GM23338 (cell line): ENCODE measurements at regions not wholly inside any gene's neighbourhood (a gene's known extent, or its start where the extent isn't known, plus 50 kb on each side); places are given as distances from the start of the nearest gene placed in this dataset.

ENCODE experiments used
- EZH2phosphoT487 ChIP-seq: fragments of 200-600 bp; sonication (generic); IDR thresholded peaks from one replicate; pipeline ENCODE4 v1.8.1; 2018; ENCODE audit warnings: antibody characterized with exemption; ENCODE audit not compliant: unreplicated experiment
- JUNB ChIP-seq: IDR thresholded peaks from one replicate; pipeline ENCODE4 v1.6.1; 2016; ENCODE audit warnings: antibody characterized with exemption; ENCODE audit not compliant: unreplicated experiment
- NANOG ChIP-seq: IDR thresholded peaks from 2 replicates; pipeline ENCODE4 v1.6.1; 2016; ENCODE audit warnings: antibody characterized with exemption, borderline replicate concordance
- POLR2AphosphoS5 ChIP-seq: IDR thresholded peaks from 2 replicates; pipeline ENCODE4 v1.6.1; 2016; ENCODE audit warnings: antibody characterized with exemption, low read depth
- STAT1 ChIP-seq: IDR thresholded peaks from one replicate; pipeline ENCODE4 v1.6.1; 2016; ENCODE audit warnings: antibody characterized with exemption; ENCODE audit not compliant: unreplicated experiment
- ZNF331 ChIP-seq: fragments of 250-450 bp; sonication (Bioruptor Pico); IDR thresholded peaks from 2 replicates; pipeline ENCODE4 v1.5.0; 2020; ENCODE audit warnings: low read depth, mild to moderate bottlenecking, moderate library complexity
- TF ChIP-seq, protein P1 (sequence below): IDR thresholded peaks from one replicate; pipeline ENCODE4 v1.6.1; 2018; ENCODE audit warnings: antibody characterized with exemption; ENCODE audit not compliant: unreplicated experiment
- TF ChIP-seq, protein P2 (sequence below): fragments of 250-450 bp; sonication (Bioruptor Pico); IDR thresholded peaks from 2 replicates; pipeline ENCODE4 v1.5.0; 2020; ENCODE audit warnings: mild to moderate bottlenecking, moderate library complexity

DNA sequence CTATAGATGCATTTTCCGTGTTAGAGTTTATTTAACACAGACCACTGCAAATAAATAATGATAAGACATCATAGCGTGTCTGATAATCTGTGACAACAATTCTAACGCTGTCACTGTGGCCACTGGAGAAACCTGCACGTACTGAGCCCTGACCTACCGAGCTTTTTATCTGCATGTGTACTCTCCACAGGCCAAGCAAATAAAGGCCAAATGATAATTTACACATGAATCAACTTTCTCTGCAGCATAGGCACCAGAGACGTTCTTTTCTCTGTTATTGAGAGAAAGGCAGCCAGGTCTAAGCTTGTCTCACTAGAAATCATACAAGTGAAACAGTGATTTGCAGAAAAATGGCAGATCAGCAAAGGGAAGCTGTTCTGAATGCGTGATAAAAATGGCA, 75.8 kb downstream of the POU5F2 start (continued):
- TF ChIP-seq, protein P1, sequence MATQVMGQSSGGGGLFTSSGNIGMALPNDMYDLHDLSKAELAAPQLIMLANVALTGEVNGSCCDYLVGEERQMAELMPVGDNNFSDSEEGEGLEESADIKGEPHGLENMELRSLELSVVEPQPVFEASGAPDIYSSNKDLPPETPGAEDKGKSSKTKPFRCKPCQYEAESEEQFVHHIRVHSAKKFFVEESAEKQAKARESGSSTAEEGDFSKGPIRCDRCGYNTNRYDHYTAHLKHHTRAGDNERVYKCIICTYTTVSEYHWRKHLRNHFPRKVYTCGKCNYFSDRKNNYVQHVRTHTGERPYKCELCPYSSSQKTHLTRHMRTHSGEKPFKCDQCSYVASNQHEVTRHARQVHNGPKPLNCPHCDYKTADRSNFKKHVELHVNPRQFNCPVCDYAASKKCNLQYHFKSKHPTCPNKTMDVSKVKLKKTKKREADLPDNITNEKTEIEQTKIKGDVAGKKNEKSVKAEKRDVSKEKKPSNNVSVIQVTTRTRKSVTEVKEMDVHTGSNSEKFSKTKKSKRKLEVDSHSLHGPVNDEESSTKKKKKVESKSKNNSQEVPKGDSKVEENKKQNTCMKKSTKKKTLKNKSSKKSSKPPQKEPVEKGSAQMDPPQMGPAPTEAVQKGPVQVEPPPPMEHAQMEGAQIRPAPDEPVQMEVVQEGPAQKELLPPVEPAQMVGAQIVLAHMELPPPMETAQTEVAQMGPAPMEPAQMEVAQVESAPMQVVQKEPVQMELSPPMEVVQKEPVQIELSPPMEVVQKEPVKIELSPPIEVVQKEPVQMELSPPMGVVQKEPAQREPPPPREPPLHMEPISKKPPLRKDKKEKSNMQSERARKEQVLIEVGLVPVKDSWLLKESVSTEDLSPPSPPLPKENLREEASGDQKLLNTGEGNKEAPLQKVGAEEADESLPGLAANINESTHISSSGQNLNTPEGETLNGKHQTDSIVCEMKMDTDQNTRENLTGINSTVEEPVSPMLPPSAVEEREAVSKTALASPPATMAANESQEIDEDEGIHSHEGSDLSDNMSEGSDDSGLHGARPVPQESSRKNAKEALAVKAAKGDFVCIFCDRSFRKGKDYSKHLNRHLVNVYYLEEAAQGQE = no peak
- TF ChIP-seq ZNF331 (CRISPR knock-in tag) (no peak), NANOG (no peak), STAT1 (no peak), JUNB (no peak), EZH2phosphoT487 (no peak), POLR2AphosphoS5 (no peak)
- TF ChIP-seq, protein P2, sequence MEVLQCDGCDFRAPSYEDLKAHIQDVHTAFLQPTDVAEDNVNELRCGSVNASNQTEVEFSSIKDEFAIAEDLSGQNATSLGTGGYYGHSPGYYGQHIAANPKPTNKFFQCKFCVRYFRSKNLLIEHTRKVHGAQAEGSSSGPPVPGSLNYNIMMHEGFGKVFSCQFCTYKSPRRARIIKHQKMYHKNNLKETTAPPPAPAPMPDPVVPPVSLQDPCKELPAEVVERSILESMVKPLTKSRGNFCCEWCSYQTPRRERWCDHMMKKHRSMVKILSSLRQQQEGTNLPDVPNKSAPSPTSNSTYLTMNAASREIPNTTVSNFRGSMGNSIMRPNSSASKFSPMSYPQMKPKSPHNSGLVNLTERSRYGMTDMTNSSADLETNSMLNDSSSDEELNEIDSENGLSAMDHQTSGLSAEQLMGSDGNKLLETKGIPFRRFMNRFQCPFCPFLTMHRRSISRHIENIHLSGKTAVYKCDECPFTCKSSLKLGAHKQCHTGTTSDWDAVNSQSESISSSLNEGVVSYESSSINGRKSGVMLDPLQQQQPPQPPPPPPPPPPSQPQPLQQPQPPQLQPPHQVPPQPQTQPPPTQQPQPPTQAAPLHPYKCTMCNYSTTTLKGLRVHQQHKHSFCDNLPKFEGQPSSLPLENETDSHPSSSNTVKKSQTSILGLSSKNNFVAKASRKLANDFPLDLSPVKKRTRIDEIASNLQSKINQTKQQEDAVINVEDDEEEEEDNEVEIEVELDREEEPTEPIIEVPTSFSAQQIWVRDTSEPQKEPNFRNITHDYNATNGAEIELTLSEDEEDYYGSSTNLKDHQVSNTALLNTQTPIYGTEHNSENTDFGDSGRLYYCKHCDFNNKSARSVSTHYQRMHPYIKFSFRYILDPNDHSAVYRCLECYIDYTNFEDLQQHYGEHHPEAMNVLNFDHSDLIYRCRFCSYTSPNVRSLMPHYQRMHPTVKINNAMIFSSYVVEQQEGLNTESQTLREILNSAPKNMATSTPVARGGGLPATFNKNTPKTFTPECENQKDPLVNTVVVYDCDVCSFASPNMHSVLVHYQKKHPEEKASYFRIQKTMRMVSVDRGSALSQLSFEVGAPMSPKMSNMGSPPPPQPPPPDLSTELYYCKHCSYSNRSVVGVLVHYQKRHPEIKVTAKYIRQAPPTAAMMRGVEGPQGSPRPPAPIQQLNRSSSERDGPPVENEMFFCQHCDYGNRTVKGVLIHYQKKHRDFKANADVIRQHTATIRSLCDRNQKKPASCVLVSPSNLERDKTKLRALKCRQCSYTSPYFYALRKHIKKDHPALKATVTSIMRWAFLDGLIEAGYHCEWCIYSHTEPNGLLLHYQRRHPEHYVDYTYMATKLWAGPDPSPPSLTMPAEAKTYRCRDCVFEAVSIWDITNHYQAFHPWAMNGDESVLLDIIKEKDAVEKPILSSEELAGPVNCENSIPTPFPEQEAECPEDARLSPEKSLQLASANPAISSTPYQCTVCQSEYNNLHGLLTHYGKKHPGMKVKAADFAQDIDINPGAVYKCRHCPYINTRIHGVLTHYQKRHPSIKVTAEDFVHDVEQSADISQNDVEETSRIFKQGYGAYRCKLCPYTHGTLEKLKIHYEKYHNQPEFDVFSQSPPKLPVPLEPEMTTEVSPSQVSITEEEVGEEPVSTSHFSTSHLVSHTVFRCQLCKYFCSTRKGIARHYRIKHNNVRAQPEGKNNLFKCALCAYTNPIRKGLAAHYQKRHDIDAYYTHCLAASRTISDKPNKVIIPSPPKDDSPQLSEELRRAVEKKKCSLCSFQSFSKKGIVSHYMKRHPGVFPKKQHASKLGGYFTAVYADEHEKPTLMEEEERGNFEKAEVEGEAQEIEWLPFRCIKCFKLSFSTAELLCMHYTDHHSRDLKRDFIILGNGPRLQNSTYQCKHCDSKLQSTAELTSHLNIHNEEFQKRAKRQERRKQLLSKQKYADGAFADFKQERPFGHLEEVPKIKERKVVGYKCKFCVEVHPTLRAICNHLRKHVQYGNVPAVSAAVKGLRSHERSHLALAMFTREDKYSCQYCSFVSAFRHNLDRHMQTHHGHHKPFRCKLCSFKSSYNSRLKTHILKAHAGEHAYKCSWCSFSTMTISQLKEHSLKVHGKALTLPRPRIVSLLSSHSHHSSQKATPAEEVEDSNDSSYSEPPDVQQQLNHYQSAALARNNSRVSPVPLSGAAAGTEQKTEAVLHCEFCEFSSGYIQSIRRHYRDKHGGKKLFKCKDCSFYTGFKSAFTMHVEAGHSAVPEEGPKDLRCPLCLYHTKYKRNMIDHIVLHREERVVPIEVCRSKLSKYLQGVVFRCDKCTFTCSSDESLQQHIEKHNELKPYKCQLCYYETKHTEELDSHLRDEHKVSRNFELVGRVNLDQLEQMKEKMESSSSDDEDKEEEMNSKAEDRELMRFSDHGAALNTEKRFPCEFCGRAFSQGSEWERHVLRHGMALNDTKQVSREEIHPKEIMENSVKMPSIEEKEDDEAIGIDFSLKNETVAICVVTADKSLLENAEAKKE (CRISPR knock-in tag) = no peak
